ENCODE measurements at regions not wholly inside any gene's neighbourhood (a gene's known extent, or its start where the extent isn't known, plus 50 kb on each side); places are given as distances from the start of the nearest gene placed in this dataset.

GRCh38 chr12:89016970-89017778 lies 335.1 kb downstream of the DUSP6 start:
- intact Hi-C loops (cut with micrococcal nuclease; ENCODE audit: unreplicated experiment) = no loop called here
- no peaks in the 10 kb centered on the region for H3K27me3 ChIP-seq (replicated peaks; ENCODE audit: control insufficient read depth, insufficient read depth, low read length)
- peak; percentile 64 for TF ChIP-seq CTCF (IDR thresholded peaks at IDR 0.05; ENCODE audit: insufficient read depth in 1 of 2, low read depth in 1 of 2, low read length in 1 of 2, severe bottlenecking in 1 of 2, unreplicated experiment in 1 of 2)
- peak overlapping the region; percentile 48 for H3K4me3 Mint-ChIP-seq (ENCODE audit: unreplicated experiment)
- no peak overlapping the region for H3K27ac Mint-ChIP-seq (ENCODE audit: unreplicated experiment)
- H3K9me3 Mint-ChIP-seq (ENCODE audit: unreplicated experiment) = no peaks in the 10 kb centered on the region
- H3K9me3 ChIP-seq = no peaks in the 10 kb centered on the region
- H3K27me3 Mint-ChIP-seq (ENCODE audit: insufficient read depth, unreplicated experiment) = no peaks in the 10 kb centered on the region
- H3K36me3 Mint-ChIP-seq (ENCODE audit: insufficient read depth, unreplicated experiment) = no peaks in the 10 kb centered on the region
- H3K4me3 ChIP-seq (ENCODE audit: low read depth, low read length) = peak overlapping the region; percentile 10; the same call in 1 of the 2 replicates
- POLR2A ChIA-PET = no interaction called here
- H3K36me3 ChIP-seq (ENCODE audit: control insufficient read depth, insufficient read depth, low read length) = no peaks in the 10 kb centered on the region
- CTCF ChIA-PET = interaction anchor here (1.0 kb wide), 1 partner anchor 507 kb away, joined by 3 read pairs; the partner anchor contains the start of gene GALNT4
- peaks cover 10% of the 10 kb centered on the region for H3K4me1 Mint-ChIP-seq (ENCODE audit: low read depth, unreplicated experiment)
- peaks cover 11% of the 10 kb centered on the region for H3K4me1 ChIP-seq
- no TSS peak for BruUV-seq (replicated peaks)
- DNase-seq = peak in 1 of 2 experiments; percentile 62

GRCh38 chr12:89015419-89015818 lies 336.9 kb downstream of the DUSP6 start:
- intact Hi-C loops (cut with micrococcal nuclease; ENCODE audit: unreplicated experiment) = no loop called here
- POLR2A ChIA-PET = no interaction called here

GRCh38 chr12:88998421-88998820 lies 353.9 kb downstream of the DUSP6 start:
- Mint-ChIP-seq H3K4me1 (ENCODE audit: low read depth, unreplicated experiment) (peaks cover 26% of the 10 kb centered on the region), H3K36me3 (ENCODE audit: insufficient read depth, unreplicated experiment) (no peaks in the 10 kb centered on the region), H3K27me3 (ENCODE audit: insufficient read depth, unreplicated experiment) (no peaks in the 10 kb centered on the region), H3K4me3 (ENCODE audit: unreplicated experiment) (no peak overlapping the region), H3K27ac (ENCODE audit: unreplicated experiment) (no peak overlapping the region), H3K9me3 (ENCODE audit: unreplicated experiment) (no peaks in the 10 kb centered on the region)
- no TSS peak for BruUV-seq (replicated peaks)
- intact Hi-C loops (cut with micrococcal nuclease; ENCODE audit: unreplicated experiment) = loop anchor here (10.0 kb wide), 3 partner anchors 184 to 884 kb away; no protein-coding TSS in a partner anchor
- TF ChIP-seq CTCF (IDR thresholded peaks at IDR 0.05; ENCODE audit: insufficient read depth in 1 of 2, low read depth in 1 of 2, low read length in 1 of 2, severe bottlenecking in 1 of 2, unreplicated experiment in 1 of 2) = no peak
- POLR2A ChIA-PET = no interaction called here
- DNase-seq = no peak
- peaks cover 25% of the 10 kb centered on the region for H3K4me1 ChIP-seq
- H3K27me3 ChIP-seq (replicated peaks; ENCODE audit: control insufficient read depth, insufficient read depth, low read length) = no peaks in the 10 kb centered on the region
- no peak overlapping the region for H3K4me3 ChIP-seq (ENCODE audit: low read depth, low read length)
- no peaks in the 10 kb centered on the region for H3K36me3 ChIP-seq (ENCODE audit: control insufficient read depth, insufficient read depth, low read length)
- H3K9me3 ChIP-seq = no peaks in the 10 kb centered on the region
- CTCF ChIA-PET = no interaction called here

More at GRCh38 chr12:89015419-89015818, 336.9 kb downstream of the DUSP6 start:
- Mint-ChIP-seq H3K27ac (ENCODE audit: unreplicated experiment) (no peak overlapping the region), H3K27me3 (ENCODE audit: insufficient read depth, unreplicated experiment) (no peaks in the 10 kb centered on the region), H3K9me3 (ENCODE audit: unreplicated experiment) (no peaks in the 10 kb centered on the region), H3K4me1 (ENCODE audit: low read depth, unreplicated experiment) (peaks cover 10% of the 10 kb centered on the region), H3K36me3 (ENCODE audit: insufficient read depth, unreplicated experiment) (no peaks in the 10 kb centered on the region), H3K4me3 (ENCODE audit: unreplicated experiment) (no peak overlapping the region)
- no peaks in the 10 kb centered on the region; the same call in 1 of the 2 replicates for H3K9me3 ChIP-seq
- no TSS peak for BruUV-seq (replicated peaks)
- no peak overlapping the region for H3K4me3 ChIP-seq (ENCODE audit: low read depth, low read length)
- no peak for TF ChIP-seq CTCF (IDR thresholded peaks at IDR 0.05; ENCODE audit: insufficient read depth in 1 of 2, low read depth in 1 of 2, low read length in 1 of 2, severe bottlenecking in 1 of 2, unreplicated experiment in 1 of 2)
- H3K27me3 ChIP-seq (replicated peaks; ENCODE audit: control insufficient read depth, insufficient read depth, low read length) = no peaks in the 10 kb centered on the region
- no peaks in the 10 kb centered on the region for H3K36me3 ChIP-seq (ENCODE audit: control insufficient read depth, insufficient read depth, low read length)
- H3K4me1 ChIP-seq = peaks cover 11% of the 10 kb centered on the region
- CTCF ChIA-PET = no interaction called here
- DNase-seq = no peak

Data from Caco-2 (cell line).